ENCODE measurements at regions not wholly inside any gene's neighbourhood (a gene's known extent, or its start where the extent isn't known, plus 50 kb on each side); places are given as distances from the start of the nearest gene placed in this dataset.

DNA sequence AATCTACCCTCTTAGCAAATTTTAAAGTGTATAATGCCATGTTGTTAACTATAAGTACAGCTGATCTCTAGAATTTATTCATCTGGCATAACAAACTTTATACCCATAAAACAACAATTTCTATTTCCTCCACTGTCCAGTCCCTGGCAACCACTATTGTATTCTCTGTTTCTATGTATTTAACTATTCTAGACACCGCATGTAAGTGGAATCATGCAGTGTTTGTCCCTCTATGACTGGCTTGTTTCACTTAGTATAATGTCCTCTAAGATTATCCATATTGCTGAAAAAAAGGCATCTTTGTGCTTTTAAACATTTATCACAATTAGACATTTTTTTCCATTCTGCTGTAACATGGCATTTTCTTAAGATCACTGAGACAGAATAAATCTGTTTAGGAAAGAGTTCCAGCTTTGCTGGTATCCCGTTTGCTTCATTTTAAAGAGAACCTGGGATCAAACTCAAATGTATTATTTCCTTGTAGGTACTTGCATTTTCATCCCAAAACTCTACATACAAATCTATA, 1191.0 kb downstream of the SLITRK5 start:
- TF ChIP-seq EZH2phosphoT487 (IDR thresholded peaks at IDR 0.05; ENCODE audit: borderline replicate concordance, low read length): no peak
- TF ChIP-seq, protein P1, sequence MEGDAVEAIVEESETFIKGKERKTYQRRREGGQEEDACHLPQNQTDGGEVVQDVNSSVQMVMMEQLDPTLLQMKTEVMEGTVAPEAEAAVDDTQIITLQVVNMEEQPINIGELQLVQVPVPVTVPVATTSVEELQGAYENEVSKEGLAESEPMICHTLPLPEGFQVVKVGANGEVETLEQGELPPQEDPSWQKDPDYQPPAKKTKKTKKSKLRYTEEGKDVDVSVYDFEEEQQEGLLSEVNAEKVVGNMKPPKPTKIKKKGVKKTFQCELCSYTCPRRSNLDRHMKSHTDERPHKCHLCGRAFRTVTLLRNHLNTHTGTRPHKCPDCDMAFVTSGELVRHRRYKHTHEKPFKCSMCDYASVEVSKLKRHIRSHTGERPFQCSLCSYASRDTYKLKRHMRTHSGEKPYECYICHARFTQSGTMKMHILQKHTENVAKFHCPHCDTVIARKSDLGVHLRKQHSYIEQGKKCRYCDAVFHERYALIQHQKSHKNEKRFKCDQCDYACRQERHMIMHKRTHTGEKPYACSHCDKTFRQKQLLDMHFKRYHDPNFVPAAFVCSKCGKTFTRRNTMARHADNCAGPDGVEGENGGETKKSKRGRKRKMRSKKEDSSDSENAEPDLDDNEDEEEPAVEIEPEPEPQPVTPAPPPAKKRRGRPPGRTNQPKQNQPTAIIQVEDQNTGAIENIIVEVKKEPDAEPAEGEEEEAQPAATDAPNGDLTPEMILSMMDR (IDR thresholded peaks at IDR 0.05; ENCODE audit: low read depth, low read length, poor library complexity, severe bottlenecking): no peak
- Histone ChIP-seq H3K27ac (ENCODE audit: low read depth, low read length) (no peak overlapping the region), H3K27me3 (ENCODE audit: control insufficient read depth, low read length) (no peaks in the 10 kb centered on the region), H3K79me2 (ENCODE audit: control insufficient read depth, low read length) (no peaks in the 10 kb centered on the region), H3K4me1 (ENCODE audit: control insufficient read depth, low read length) (no peaks in the 10 kb centered on the region), H3K4me2 (ENCODE audit: low read length) (no peak overlapping the region), H3K36me3 (ENCODE audit: control insufficient read depth, low read length) (no peaks in the 10 kb centered on the region), H3K9me2 (replicated peaks; ENCODE audit: control insufficient read depth, low read length) (no peaks in the 10 kb centered on the region), H4K20me1 (ENCODE audit: control insufficient read depth, insufficient read depth, low read depth, low read length) (no peaks in the 10 kb centered on the region), H3K9me3 (ENCODE audit: control insufficient read depth, insufficient read depth, low read length) (no peaks in the 10 kb centered on the region), H3K4me3 (ENCODE audit: low read length) (no peak overlapping the region), H3F3A (ENCODE audit: control insufficient read depth, insufficient read depth) (no peaks in the 10 kb centered on the region)

DNA sequence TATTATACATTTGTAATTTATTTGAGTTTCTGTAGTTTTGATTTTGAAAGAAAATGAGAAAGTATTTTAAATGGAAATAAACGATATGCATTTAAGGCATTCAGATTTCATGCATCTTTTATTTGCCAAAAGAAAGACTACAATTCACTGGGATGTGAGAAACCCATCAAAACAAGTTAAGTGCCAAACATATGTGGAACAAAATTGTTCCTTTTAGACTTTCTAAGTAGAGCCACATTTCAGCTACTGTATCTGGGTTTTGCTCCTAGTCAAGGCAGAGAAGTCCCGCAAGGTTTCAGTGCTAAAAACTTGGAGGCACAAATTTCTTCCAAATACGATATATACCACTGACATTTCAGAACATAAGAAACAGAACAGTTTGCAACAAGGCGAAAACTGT, 1191.9 kb downstream of the SLITRK5 start:
- Histone ChIP-seq H3K9me3 (ENCODE audit: control insufficient read depth, insufficient read depth, low read length) (no peaks in the 10 kb centered on the region), H3K27ac (ENCODE audit: low read depth, low read length) (no peak overlapping the region), H3K4me3 (ENCODE audit: low read length) (no peak overlapping the region), H3K36me3 (ENCODE audit: control insufficient read depth, low read length) (no peaks in the 10 kb centered on the region), H3K79me2 (ENCODE audit: control insufficient read depth, low read length) (no peaks in the 10 kb centered on the region), H4K20me1 (ENCODE audit: control insufficient read depth, insufficient read depth, low read depth, low read length) (no peaks in the 10 kb centered on the region), H3K4me2 (ENCODE audit: low read length) (no peak overlapping the region), H3F3A (ENCODE audit: control insufficient read depth, insufficient read depth) (no peaks in the 10 kb centered on the region), H3K4me1 (ENCODE audit: control insufficient read depth, low read length) (no peaks in the 10 kb centered on the region), H3K9me2 (replicated peaks; ENCODE audit: control insufficient read depth, low read length) (no peaks in the 10 kb centered on the region), H3K27me3 (ENCODE audit: control insufficient read depth, low read length) (no peaks in the 10 kb centered on the region)
- TF ChIP-seq, protein P1 (IDR thresholded peaks at IDR 0.05; ENCODE audit: low read depth, low read length, poor library complexity, severe bottlenecking): no peak
- TF ChIP-seq EZH2phosphoT487 (IDR thresholded peaks at IDR 0.05; ENCODE audit: borderline replicate concordance, low read length): no peak

DNA sequence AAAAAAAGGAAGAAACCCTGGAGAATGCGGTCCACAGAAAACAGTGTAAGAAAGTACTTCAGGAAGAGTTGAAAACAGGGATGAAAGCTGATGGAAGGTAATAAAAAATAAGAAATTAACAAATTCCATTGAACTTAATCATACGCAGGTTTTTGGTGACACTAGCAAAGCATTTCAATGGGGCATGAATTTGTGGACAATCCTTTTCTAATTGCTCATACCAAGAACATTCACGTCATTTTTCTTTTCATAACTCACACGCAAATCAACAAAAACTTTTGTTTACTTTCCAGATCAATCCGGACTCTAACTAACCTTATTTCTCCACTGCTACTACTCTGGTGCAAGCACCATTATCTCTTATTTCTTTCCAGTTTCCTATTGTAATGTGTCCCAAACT, 1195.0 kb downstream of the SLITRK5 start:
- Histone ChIP-seq H3K27me3 (ENCODE audit: control insufficient read depth, low read length) (no peaks in the 10 kb centered on the region), H3K4me2 (ENCODE audit: low read length) (no peak overlapping the region), H3K4me3 (ENCODE audit: low read length) (no peak overlapping the region), H3K9me2 (replicated peaks; ENCODE audit: control insufficient read depth, low read length) (no peaks in the 10 kb centered on the region), H4K20me1 (ENCODE audit: control insufficient read depth, insufficient read depth, low read depth, low read length) (no peaks in the 10 kb centered on the region), H3K27ac (ENCODE audit: low read depth, low read length) (no peak overlapping the region), H3K79me2 (ENCODE audit: control insufficient read depth, low read length) (no peaks in the 10 kb centered on the region), H3K9me3 (ENCODE audit: control insufficient read depth, insufficient read depth, low read length) (no peaks in the 10 kb centered on the region), H3F3A (ENCODE audit: control insufficient read depth, insufficient read depth) (no peaks in the 10 kb centered on the region), H3K4me1 (ENCODE audit: control insufficient read depth, low read length) (no peaks in the 10 kb centered on the region), H3K36me3 (ENCODE audit: control insufficient read depth, low read length) (no peaks in the 10 kb centered on the region)
- no peak for TF ChIP-seq EZH2phosphoT487 (IDR thresholded peaks at IDR 0.05; ENCODE audit: borderline replicate concordance, low read length)
- TF ChIP-seq, protein P1 (IDR thresholded peaks at IDR 0.05; ENCODE audit: low read depth, low read length, poor library complexity, severe bottlenecking): no peak
